AG09309 (cell line): ENCODE measurements at regions not wholly inside any gene's neighbourhood (a gene's known extent, or its start where the extent isn't known, plus 50 kb on each side); places are given as distances from the start of the nearest gene placed in this dataset.
"Not testable (repeated sequence)": the region's sequence is repeated elsewhere in the genome, so short reads cannot be mapped to it uniquely, and the experiment has no call there.

Source experiments
- DNase-seq: peaks from one replicate; pipeline ENCODE4 v3.0.0-alpha.2; 2010; ENCODE audit warnings: low read depth
- H3K4me3 ChIP-seq: 2 replicates; pipeline ENCODE4 v1.5.1; 2011; ENCODE audit warnings: mild to moderate bottlenecking, low read depth, low read length, moderate library complexity; ENCODE audit not compliant: control insufficient read depth
- TF ChIP-seq, protein P1 (sequence below): IDR thresholded peaks from 2 replicates; pipeline ENCODE4 v1.5.1; 2011; ENCODE audit warnings: mild to moderate bottlenecking, low read depth, low read length, inconsistent platforms; ENCODE audit not compliant: insufficient read depth, control insufficient read depth; ENCODE audit errors: missing control alignments

DNA sequence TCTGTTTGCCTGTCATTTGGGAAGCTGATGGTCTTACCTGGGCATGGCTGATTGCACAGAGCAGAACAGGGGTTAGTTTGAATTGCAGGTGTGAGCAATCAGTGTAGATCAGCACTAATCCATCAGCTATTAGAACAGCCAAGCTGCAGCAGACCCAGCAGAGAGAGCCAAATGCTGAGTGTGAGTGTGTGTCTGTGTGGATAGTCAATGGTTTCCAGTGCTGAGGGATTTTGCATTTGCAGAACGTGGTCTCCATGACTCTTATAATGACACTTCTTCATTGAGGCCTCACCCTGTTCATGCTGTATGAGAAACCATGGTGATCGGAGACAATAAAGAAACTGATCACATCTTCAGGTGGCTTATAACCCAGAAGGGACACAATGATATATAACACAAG lies 312.1 kb downstream of the SOX2 start:
- TF ChIP-seq, protein P1, sequence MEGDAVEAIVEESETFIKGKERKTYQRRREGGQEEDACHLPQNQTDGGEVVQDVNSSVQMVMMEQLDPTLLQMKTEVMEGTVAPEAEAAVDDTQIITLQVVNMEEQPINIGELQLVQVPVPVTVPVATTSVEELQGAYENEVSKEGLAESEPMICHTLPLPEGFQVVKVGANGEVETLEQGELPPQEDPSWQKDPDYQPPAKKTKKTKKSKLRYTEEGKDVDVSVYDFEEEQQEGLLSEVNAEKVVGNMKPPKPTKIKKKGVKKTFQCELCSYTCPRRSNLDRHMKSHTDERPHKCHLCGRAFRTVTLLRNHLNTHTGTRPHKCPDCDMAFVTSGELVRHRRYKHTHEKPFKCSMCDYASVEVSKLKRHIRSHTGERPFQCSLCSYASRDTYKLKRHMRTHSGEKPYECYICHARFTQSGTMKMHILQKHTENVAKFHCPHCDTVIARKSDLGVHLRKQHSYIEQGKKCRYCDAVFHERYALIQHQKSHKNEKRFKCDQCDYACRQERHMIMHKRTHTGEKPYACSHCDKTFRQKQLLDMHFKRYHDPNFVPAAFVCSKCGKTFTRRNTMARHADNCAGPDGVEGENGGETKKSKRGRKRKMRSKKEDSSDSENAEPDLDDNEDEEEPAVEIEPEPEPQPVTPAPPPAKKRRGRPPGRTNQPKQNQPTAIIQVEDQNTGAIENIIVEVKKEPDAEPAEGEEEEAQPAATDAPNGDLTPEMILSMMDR = no peak
- no peak for DNase-seq
- no peak overlapping the region for H3K4me3 ChIP-seq

DNA sequence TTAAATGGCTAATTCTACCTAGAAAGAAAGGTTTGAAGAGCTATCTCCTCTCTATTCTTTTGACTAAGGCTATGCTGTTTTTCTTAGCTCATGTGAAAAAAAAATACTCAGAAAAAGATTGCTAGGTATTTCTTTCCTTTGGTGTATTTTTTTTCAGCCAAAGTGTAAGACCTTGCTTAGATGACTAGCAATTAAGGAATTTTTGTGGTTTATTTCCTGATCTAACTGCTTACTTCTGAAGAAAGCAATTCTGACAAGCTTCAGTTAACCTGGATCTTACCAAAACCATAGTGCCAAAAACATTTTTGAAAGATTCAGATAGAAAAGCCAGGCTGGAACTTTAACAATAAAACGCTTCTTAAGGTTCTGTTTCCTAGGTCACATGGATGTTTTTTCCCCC lies 315.6 kb downstream of the SOX2 start:
- no peak overlapping the region for H3K4me3 ChIP-seq
- no peak for DNase-seq
- TF ChIP-seq, protein P1 = no peak

DNA sequence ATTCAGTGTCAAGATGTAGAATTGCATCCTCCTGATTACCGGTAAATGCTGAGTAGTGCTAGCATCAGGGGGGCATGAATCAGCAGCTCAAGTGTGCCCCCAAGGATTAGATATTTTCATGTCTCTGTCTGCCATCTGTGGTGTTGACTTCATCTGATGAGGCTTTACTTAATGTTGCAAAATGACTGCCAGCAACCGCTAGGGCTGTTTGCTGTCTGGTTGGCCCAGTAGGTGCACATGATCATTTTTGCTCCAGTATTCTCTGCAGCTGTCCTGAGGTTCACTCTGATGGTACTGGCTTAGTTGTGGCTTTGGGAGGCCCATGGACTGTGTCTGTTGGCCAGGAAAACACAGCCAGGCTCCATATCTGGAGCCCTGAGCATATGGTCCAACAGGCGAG lies 316.4 kb downstream of the SOX2 start:
- no peak for DNase-seq
- no peak overlapping the region for H3K4me3 ChIP-seq
- TF ChIP-seq, protein P1 = no peak

DNA sequence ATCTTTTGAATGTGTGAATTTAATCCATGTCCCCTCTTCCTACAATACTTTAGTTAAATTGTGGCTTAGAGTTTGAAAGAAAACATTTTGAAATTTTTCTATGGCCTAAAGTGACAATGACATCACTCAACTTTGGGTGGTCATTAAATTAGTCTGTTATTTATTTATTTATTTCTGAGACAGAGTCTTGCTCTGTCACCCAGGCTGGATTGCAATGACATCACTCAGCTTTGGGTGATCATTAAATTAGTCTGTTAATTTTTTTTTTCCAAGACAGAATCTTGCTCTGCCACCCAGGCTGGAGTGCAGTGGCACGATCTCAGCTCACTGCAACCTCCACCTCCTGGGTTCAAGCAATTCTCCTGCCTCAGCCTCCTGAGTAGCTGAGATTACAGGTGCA lies 322.5 kb downstream of the SOX2 start:
- DNase-seq, H3K4me3 ChIP-seq: not testable (repeated sequence)

DNA sequence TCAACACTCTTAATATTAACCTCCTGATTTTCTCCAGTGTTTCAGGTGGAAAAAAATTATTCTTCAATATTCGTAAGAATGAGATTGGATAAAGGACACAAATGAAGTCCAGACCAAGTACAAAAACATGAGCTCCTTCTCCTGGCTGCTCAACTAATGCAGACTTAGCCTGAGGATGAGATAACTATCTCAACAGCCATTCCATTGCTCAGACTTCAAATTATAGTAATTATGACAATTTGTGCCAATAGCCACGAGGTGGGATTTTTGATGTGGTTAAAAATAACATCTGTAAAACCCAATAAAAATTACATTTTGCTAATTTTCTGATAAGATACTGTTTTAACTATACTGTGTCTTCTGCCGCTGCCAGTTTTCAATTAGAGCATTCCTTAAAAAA lies 323.6 kb downstream of the SOX2 start:
- no peak overlapping the region for H3K4me3 ChIP-seq
- TF ChIP-seq, protein P1 = no peak
- no peak for DNase-seq

DNA sequence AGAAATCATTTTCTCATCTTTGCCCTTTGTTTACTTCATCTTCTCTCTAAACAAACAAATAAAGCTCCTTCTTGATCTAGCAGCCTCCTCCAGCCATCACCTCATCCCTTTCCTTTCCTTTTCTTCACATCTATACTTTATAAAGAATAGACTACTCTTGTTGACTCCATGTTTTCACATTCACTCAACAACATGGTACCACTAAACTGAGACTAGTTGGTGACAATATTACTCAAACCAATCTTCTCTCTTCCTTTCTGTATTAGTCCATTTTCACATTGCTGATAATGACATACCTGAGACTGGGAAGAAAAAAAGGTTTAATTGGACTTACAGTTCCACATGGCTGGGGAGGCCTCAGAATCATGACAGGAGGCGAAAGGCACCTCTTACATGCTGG lies 324.7 kb downstream of the SOX2 start:
- TF ChIP-seq, protein P1 = no peak

DNA sequence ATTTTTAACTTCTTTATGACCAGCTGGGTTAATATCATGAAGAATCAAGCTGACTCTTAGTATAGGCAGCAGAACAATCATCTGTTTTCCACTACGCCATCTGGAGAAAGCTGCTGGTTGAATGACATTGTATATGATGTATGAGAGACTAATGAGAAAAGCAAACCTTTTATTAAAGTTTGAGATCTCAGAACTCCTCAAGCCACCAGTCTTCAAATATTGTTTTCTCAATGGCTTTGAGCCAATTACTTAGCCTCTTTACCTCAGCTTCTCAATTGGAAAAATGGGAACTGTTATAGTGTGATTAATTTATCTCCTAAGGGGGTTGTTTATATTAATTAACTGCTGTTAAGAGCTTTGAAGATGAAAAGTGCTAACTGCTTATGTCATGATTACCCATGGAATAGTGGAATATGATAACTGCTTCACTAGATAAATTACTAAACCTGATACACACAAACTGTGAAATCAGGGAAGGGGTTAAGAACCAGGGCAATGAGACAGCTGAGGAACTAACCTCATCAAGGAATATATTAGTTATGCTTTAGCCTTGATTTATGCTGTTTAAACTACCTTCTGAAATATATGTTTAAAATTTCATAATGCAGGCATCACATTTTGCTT lies 330.1 kb downstream of the SOX2 start:
- TF ChIP-seq, protein P1 = no peak
- H3K4me3 ChIP-seq = no peak overlapping the region
- no peak for DNase-seq

More for the DNA sequence above, 324.7 kb downstream of the SOX2 start:
- no peak overlapping the region for H3K4me3 ChIP-seq
- no peak for DNase-seq
